ENCODE measurements at regions not wholly inside any gene's neighbourhood (a gene's known extent, or its start where the extent isn't known, plus 50 kb on each side); places are given as distances from the start of the nearest gene placed in this dataset.

DNA sequence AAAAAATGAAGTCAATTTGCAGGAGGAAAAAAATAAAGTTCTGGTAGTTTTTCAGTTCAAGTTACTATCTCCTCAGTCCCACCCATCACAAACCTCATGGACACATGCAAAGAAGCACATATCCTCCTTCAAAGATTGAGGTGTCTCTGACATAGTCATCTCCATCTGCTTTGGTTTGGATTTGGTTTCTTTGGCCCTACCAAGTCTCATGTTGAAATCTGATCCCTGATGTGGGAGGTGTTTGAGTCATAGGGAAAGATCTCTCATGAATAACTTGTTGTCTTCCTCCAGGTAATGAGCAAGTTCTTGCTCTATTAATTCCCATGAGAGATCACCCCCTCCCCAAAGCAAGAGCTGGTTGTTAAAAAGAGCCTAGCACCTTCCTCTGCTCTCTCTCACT, 446.8 kb downstream of the IGSF11 start:
- TF ChIP-seq POLR2A (IDR thresholded peaks at IDR 0.05), result no peak
- TF ChIP-seq, protein P1, sequence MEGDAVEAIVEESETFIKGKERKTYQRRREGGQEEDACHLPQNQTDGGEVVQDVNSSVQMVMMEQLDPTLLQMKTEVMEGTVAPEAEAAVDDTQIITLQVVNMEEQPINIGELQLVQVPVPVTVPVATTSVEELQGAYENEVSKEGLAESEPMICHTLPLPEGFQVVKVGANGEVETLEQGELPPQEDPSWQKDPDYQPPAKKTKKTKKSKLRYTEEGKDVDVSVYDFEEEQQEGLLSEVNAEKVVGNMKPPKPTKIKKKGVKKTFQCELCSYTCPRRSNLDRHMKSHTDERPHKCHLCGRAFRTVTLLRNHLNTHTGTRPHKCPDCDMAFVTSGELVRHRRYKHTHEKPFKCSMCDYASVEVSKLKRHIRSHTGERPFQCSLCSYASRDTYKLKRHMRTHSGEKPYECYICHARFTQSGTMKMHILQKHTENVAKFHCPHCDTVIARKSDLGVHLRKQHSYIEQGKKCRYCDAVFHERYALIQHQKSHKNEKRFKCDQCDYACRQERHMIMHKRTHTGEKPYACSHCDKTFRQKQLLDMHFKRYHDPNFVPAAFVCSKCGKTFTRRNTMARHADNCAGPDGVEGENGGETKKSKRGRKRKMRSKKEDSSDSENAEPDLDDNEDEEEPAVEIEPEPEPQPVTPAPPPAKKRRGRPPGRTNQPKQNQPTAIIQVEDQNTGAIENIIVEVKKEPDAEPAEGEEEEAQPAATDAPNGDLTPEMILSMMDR (IDR thresholded peaks at IDR 0.05), result no peak

Data from thyroid gland (tissue), 4 donors.